Right lobe of liver (tissue), 6 donors: ENCODE measurements at regions not wholly inside any gene's neighbourhood (a gene's known extent, or its start where the extent isn't known, plus 50 kb on each side); places are given as distances from the start of the nearest gene placed in this dataset.

Source experiments
- ATAC-seq, 4 donors: fragments of 200-7000 bp; cut with Tn5 transposase; one replicate each; pipeline ENCODE4 v1.9.1; 2020; ENCODE audit warnings: mild to moderate bottlenecking in 4 of 4, moderate library complexity in 4 of 4
- DNase-seq, 3 donors: peaks; one replicate each; pipeline ENCODE4 v3.0.0-alpha.2; 2020
- H3K27ac ChIP-seq, 3 donors: fragments of 200-600 bp; one replicate each; pipeline ENCODE4 v1.8.0; 2022
- H3K27me3 ChIP-seq, 2 donors: fragments of 200-600 bp; one replicate each; pipeline ENCODE4 v1.8.0; 2022
- H3K36me3 ChIP-seq, 4 donors: fragments of 200-600 bp; sonication (generic) in 1 of 4; one replicate each; pipeline versions ENCODE4 v1.5.1 to v1.8.0; 2017 to 2022; ENCODE audit warnings: control low read depth in 1 of 4
- H3K4me1 ChIP-seq, 4 donors: fragments of 200-600 bp; sonication (generic) in 1 of 4; one replicate each; pipeline versions ENCODE4 v1.5.1 to v1.8.0; 2017 to 2022; ENCODE audit warnings: control low read depth in 1 of 4
- H3K4me3 ChIP-seq, 3 donors: fragments of 200-600 bp; one replicate each; pipeline ENCODE4 v1.8.0; 2022
- H3K9me3 ChIP-seq, 4 donors: fragments of 200-600 bp; sonication (generic) in 1 of 4; one replicate each; pipeline versions ENCODE4 v1.5.1 to v1.8.0; 2017 to 2022; ENCODE audit warnings: control low read depth in 1 of 4
- CTCF ChIP-seq, 4 donors: fragments of 200-600 bp in 3 of 4; fragments of 450-650 bp in 1 of 4; IDR thresholded peaks; one replicate each; pipeline versions ENCODE4 v1.5.1 to v1.8.0; 2016 to 2022; ENCODE audit warnings: antibody characterized with exemption in 4 of 4, mild to moderate bottlenecking in 2 of 4
- POLR2A ChIP-seq: fragments of 450-650 bp; IDR thresholded peaks from one replicate; pipeline ENCODE4 v1.6.1; 2017; ENCODE audit warnings: antibody characterized with exemption, mild to moderate bottlenecking
- WGBS: methylation state at CpG from one replicate; pipeline ENCODE4 v1.1.6; 2018; ENCODE audit warnings: low coverage, low lambda C conversion rate; ENCODE audit not compliant: insufficient coverage; ENCODE audit errors: missing lambda C conversion rate; 5-methylcytosine and 5-hydroxymethylcytosine counted together
- intact Hi-C, 2 donors: fragments of 100-400 bp; cut with DNase I; formaldehyde crosslinking; loops; one replicate each; pipeline versions ENCODE4 v1.11.2 to v1.14.1; 2022
- donor health status: DM: no; HTN: yes; CAD: no.
- donor health status: DM: no; HTN: no; CAD: no.
- donor health status: DM: no; HTN: no; CAD: no.
- donor health status: DM: no; HTN: yes; CAD: no.
- donor health status: DM: no; HTN: yes; CAD: no.

GRCh38 chr2:78876316-78876688, 149.2 kb upstream of the REG3G start:
- no peaks in the 10 kb centered on the region for H3K4me1 ChIP-seq
- no peak for ATAC-seq
- no peaks in the 10 kb centered on the region for H3K36me3 ChIP-seq
- H3K9me3 ChIP-seq, result no peaks in the 10 kb centered on the region
- WGBS, result 35% methylated on average over 2 of the region's 2 CpGs
- no peak overlapping the region for H3K27ac ChIP-seq
- intact Hi-C loops, result no loop called here
- no peak overlapping the region for H3K4me3 ChIP-seq
- H3K27me3 ChIP-seq, result no peaks in the 10 kb centered on the region
- no peak for DNase-seq
- TF ChIP-seq CTCF (IDR thresholded peaks at IDR 0.05), result no peak
- no peak for TF ChIP-seq POLR2A

GRCh38 chr2:78887446-78887845, 138.1 kb upstream of the REG3G start:
- Histone ChIP-seq H3K27ac (no peak overlapping the region), H3K4me3 (no peak overlapping the region), H3K4me1 (no peaks in the 10 kb centered on the region), H3K9me3 (no peaks in the 10 kb centered on the region), H3K36me3 (no peaks in the 10 kb centered on the region), H3K27me3 (no peaks in the 10 kb centered on the region)
- WGBS, result 38% methylated on average over 1 of the region's 1 CpG
- intact Hi-C loops, result no loop called here
- TF ChIP-seq CTCF (IDR thresholded peaks at IDR 0.05), result no peak
- no peak for TF ChIP-seq POLR2A
- no peak for ATAC-seq
- no peak for DNase-seq

GRCh38 chr2:78890935-78891334, 134.6 kb upstream of the REG3G start:
- no peaks in the 10 kb centered on the region for H3K9me3 ChIP-seq
- 60% methylated on average over 1 of the region's 2 CpGs for WGBS
- no peak overlapping the region for H3K27ac ChIP-seq
- no peaks in the 10 kb centered on the region for H3K4me1 ChIP-seq
- intact Hi-C loops, result no loop called here
- H3K27me3 ChIP-seq, result no peaks in the 10 kb centered on the region
- H3K36me3 ChIP-seq, result no peaks in the 10 kb centered on the region
- no peak for DNase-seq
- H3K4me3 ChIP-seq, result no peak overlapping the region
- no peak for ATAC-seq
- TF ChIP-seq CTCF (IDR thresholded peaks at IDR 0.05) (no peak), POLR2A (no peak)

- ATAC-seq (no peak), DNase-seq (no peak)
- TF ChIP-seq CTCF (IDR thresholded peaks at IDR 0.05) (no peak), POLR2A (no peak)
- intact Hi-C loops, result no loop called here
- Histone ChIP-seq H3K4me3 (no peak overlapping the region), H3K4me1 (no peaks in the 10 kb centered on the region), H3K27me3 (no peaks in the 10 kb centered on the region), H3K36me3 (no peaks in the 10 kb centered on the region), H3K9me3 (no peaks in the 10 kb centered on the region), H3K27ac (no peak overlapping the region)
- WGBS, result 72% methylated on average over 3 of the region's 3 CpGs
Observed at GRCh38 chr2:78892295-78892694, 133.2 kb upstream of the REG3G start.

GRCh38 chr2:78895022-78895421, 130.5 kb upstream of the REG3G start:
- no peaks in the 10 kb centered on the region for H3K36me3 ChIP-seq
- no peak overlapping the region for H3K27ac ChIP-seq
- no peak for TF ChIP-seq CTCF (IDR thresholded peaks at IDR 0.05)
- no peak for TF ChIP-seq POLR2A
- H3K4me1 ChIP-seq, result no peaks in the 10 kb centered on the region
- ATAC-seq, result no peak
- 56% methylated on average over 1 of the region's 1 CpG for WGBS
- DNase-seq, result no peak
- intact Hi-C loops, result no loop called here
- H3K9me3 ChIP-seq, result no peaks in the 10 kb centered on the region
- H3K4me3 ChIP-seq, result no peak overlapping the region
- no peaks in the 10 kb centered on the region for H3K27me3 ChIP-seq
